Right lobe of liver (tissue), 4 donors: ENCODE measurements at regions not wholly inside any gene's neighbourhood (a gene's known extent, or its start where the extent isn't known, plus 50 kb on each side); places are given as distances from the start of the nearest gene placed in this dataset.

ENCODE experiments used
- CTCF ChIP-seq, 4 donors: fragments of 200-600 bp in 3 of 4; fragments of 450-650 bp in 1 of 4; IDR thresholded peaks; one replicate each; pipeline versions ENCODE4 v1.5.1 to v1.8.0; 2016 to 2022; ENCODE audit warnings: antibody characterized with exemption in 4 of 4, mild to moderate bottlenecking in 2 of 4
- POLR2A ChIP-seq: fragments of 450-650 bp; IDR thresholded peaks from one replicate; pipeline ENCODE4 v1.6.1; 2017; ENCODE audit warnings: antibody characterized with exemption, mild to moderate bottlenecking
- donor health status: DM: no; HTN: no; CAD: no.
- donor health status: DM: no; HTN: no; CAD: no.
- donor health status: DM: no; HTN: yes; CAD: no.

DNA sequence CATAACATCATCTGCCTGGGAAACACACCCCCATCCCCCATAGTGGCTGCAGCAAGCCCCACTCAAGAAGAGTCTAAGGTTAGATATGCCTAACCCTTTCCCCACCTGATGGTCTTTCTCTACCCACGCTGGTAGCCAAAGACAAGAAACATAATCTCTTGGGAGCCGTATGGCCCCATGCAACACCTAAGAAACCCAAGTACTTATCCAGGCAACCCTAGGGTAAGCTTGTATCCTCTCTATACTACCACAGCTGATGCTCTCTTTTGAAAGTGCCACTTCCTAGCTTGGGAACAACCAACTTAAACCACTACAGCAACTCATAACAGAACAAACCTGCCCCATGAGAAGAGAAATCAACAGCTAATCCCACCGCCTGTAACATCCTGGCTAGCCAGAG, 161.1 kb downstream of the MSN start:
- TF ChIP-seq CTCF (IDR thresholded peaks at IDR 0.05) = no peak
- TF ChIP-seq POLR2A = no peak
